ENCODE measurements at regions not wholly inside any gene's neighbourhood (a gene's known extent, or its start where the extent isn't known, plus 50 kb on each side); places are given as distances from the start of the nearest gene placed in this dataset.
"Not testable (repeated sequence)": the region's sequence is repeated elsewhere in the genome, so short reads cannot be mapped to it uniquely, and the experiment has no call there.

DNA sequence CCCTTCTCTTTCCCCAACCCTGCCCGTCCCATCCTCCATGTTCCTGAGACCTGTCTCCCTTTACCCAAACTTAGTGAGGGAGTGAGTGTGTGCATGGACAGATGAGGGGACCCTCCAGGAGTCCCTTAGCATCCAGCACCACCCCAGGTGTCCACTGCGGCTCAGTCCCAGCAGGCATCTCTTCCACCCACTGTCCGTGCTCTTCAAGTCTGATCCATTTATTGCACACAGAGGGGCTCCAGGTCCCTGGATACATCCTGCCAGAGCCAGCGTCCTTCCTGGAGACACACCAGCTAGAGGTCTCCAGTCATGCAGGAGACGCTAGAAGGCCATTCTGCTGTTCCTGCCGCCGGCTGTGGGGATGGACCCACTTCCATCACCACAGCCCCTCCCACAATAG is 239.2 kb downstream of the ADGRD1 start:
- no peak for DNase-seq (ENCODE audit: low read depth)

DNA sequence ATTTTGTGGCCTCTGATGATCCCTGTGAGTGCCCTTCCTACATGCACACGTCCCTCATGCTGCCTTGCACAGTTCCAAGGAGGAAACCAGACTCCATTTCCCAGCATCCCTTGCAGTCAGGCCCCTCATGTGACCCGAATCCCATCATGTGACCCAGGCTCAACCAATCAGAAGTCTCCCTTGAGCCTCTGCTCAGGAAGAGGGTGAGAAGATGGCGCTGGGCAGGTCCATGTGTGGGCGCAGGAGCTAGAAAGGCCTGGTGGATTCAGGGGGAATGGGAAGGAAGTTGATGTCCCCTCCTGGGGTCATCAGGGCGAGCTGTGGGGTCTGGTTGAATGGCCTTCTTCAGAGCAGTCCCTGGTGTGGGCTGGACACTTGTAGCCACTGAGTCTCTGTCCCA is 240.5 kb downstream of the ADGRD1 start:
- no peak for DNase-seq (ENCODE audit: low read depth)

DNA sequence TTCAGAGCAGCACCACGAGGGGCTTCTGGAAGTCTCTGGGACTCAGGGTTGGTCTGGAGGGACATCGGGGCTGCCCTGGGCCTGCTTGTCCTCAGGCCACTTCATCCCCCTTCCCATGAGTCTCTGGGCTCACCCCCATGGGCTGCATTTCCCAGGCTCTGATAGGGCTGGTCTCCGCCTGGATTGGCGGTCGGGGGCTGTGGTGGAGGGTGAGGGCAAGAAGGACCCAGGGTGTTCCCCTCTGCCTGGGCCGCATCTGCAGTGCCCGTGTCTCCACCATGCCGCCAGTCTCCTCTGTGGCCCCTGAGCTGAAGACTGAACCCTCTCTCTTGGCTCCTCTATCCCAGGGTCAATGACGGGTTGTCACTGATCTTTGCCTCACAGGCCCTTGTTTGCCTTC is 242.1 kb downstream of the ADGRD1 start:
- DNase-seq (ENCODE audit: low read depth) = no peak

DNA sequence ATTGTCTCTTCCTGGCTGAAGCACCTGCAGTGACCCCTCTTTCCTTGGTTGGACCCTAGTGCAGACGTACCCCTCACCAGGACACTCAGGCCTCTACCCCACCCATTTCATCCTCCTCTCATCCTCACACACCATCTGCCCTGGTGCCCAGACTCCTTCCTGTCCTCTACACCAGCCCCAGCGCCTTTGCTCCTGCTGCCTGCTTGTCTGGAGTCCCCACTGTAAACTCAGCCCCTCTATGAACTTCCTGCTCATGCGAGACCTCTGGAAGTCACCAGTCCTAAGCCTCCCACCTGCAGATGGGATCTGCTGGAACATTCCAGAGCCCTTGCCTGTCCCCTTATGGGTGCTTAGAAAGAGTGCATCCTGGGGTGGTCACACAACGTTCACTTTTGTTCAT is 242.5 kb downstream of the ADGRD1 start:
- no peak for DNase-seq (ENCODE audit: low read depth)

DNA sequence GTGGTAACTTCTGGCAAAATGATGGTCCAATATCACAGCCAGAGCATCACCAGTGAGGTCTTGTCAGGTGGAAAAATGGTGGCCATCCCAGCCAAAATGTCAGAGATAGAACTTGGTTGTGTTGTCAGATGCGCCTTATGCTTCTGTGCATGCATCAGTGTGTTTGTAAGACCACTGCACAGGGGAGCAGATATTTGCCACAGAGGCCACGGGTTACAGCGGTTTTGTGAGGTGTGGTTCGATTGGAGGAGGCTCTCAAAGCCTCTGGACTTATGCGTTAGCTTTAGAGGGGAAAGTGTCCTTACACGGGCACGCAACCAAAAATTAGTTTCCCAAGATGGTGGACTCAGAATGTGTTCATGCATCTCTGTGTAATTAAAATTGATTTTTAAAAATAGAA is 243.8 kb downstream of the ADGRD1 start:
- DNase-seq (ENCODE audit: low read depth) = no peak

DNA sequence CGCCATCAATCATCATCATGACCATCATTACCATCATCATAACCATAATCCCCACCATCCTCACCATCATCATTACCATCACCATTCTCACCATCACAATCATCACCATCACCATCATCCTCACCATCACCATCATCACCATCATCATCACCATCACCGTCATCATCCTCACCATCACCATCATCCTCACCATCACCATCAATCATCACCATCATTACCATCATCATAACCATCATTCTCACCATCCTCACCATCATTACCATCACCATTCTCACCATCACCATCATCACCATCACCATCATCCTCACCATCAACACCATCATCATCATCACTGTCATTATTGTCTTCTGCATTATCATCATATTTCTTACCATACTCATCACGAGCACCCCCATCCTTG is 245.5 kb downstream of the ADGRD1 start:
- DNase-seq (ENCODE audit: low read depth) = no peak

DNA sequence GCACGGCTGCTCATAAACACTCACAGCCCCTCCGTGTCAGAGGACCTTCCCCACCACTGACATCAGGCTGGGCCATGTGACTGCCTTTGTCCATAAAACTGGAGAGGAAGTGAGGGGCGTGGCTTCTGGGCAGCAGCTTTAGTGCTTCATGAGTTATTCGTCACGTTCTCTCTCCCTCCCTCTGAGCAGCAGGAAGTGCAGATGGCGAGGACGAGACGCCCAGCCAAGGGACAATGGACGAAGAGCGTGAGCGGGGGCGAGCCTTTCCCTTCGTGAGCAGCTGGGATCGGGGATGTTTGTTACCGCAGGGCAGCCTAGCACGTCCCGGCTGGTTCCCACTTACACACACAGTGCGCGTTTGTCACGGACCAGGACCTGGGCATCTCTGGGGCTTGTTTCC is 248.2 kb downstream of the ADGRD1 start:
- DNase-seq (ENCODE audit: low read depth) = not testable (repeated sequence)

DNA sequence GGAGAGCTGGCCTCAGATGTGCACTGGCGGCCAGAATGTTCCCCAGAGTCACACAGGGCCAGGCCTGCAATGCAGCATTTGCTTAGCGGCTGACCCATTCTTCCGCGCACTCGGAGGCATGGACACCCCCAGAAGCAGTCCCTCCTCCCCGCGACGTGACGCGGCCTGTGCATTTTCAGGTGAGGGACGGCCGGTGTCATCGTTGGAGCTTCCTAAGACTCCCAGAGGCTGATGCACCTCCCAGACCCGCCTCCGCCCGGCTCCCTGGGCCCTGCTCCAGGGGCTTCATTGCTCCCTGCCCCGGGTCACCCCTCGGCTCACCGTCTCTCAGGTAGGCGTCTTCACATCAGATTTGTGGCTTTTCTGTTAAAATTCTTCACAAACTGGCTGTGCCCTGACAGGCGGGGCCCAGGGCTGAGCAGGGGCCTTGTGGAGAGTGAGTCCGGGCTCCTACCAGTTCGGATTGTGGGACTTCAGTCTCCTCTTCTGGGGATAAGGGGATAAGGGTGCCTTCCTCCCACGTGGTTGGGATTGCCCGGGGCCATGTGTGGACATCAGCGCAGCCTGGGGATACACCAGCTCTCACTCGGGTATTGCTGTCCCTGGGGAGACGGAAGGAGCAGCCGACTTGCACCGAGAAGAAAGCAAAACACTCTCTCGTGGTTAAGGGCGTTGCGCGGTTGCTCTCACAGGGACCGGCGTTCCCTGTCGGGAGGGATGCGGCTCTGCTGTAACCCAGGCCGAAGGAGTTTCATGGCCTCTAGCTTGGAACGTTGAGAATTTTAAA is 249.1 kb downstream of the ADGRD1 start:
- no peak for DNase-seq (ENCODE audit: low read depth)

DNA sequence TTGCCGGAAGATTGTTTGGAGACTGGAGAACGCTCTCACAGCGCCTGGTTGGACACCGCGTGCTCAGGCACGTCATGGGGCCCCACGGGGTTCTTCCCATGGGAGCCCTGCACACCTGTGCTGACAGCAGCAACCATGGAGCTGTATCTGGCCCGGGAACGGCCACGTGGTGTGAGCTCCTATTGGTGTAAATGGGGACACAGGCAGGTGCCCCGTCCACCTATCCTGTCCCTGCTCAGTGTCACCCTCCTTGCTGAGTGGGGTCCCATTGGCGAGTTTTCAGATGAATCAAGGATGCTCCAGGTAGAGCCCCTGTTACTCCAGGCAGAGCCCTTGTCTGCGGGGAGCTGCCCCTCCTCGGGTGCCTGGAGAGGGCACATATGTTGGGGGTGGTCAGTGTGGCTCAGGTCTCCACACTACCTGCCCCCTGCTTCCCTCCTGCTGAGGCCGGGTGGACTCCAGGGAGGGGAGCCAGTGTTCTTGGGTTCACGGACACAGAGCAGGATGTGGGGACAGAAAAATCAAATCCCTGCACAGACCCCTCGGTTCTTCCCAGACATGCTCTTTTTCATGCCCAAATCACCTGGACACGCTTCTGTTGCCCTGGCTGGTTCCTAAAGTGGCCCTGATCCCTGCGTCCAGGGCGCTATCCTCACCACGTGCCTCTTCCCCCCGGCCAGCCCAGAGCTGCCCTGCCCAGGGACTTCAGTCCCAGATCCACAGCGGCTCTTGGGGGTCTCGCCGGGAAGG is 250.1 kb downstream of the ADGRD1 start:
- DNase-seq (ENCODE audit: low read depth) = no peak

DNA sequence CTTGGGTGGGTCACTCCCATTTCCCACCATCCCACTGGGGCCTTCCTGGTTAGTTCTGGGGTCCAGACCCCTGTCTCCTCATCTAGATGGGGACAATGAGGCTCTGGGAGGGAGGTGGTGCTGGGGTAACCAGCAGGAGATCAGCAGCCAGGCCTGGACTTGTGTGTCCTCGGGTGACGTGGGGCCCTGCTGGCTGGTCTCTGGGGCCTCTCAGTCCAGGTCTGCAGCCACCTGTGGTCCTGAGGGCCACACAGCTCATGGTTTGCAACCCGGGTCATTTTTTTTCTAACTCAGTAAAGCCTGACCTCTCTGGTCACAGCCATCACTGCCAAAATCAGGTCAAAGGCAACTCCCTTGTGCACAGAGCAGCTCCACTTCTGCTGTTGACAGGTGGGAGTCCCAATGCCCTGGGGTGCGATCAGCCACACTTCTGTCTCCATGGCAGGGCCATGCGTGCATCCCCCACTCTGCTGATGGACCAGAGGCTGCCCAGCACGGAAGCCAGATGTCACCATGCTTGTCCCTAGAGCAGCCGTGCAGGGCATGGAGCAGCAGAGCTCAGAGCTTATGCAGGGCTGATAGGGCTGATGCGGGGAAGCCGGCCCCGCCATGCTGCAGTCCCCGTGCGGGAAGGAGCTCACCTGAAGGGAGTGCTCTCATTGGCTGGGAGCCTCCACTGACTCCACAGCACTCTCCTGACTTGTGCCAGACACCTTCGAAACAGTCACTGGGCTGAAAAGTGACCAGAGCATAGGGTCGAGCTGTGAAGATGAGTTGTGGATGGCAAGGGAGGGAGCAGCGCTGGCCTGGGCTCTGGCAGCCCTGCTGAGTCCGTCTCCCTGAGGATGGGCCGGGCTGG is 250.9 kb downstream of the ADGRD1 start:
- DNase-seq (ENCODE audit: low read depth) = no peak

DNA sequence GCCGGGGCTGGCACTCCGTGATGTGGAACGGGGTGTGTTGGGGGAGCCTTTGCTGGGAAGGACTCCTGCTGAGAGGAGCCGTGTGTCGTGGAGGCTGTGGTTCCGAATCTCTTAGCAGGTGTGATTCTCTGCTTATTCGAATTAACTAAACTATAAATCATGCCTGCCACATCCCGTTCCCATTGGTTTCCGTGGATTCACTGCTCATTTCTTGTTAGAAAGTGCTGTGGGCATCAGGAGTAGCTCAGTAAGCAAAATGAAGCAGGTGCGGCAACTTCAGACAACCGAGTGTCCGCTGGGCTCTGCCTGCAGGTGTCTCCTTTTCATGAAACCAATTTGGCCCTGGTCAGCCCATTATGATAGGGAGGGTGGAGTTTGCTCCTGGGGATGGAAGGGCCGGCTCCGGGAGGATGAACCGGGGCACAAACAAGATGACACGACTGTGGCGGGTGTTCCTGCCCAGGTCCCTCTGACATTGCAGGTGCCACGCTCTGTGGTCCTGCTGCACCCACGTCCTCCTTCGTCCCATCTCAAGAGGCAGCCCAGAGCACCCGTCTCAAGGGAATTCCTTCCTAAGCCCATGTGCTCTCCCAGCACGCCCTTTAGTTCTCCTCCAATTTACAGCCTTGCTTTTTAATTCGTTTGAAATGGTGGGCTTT is 251.7 kb downstream of the ADGRD1 start:
- not testable (repeated sequence) for DNase-seq (ENCODE audit: low read depth)

DNA sequence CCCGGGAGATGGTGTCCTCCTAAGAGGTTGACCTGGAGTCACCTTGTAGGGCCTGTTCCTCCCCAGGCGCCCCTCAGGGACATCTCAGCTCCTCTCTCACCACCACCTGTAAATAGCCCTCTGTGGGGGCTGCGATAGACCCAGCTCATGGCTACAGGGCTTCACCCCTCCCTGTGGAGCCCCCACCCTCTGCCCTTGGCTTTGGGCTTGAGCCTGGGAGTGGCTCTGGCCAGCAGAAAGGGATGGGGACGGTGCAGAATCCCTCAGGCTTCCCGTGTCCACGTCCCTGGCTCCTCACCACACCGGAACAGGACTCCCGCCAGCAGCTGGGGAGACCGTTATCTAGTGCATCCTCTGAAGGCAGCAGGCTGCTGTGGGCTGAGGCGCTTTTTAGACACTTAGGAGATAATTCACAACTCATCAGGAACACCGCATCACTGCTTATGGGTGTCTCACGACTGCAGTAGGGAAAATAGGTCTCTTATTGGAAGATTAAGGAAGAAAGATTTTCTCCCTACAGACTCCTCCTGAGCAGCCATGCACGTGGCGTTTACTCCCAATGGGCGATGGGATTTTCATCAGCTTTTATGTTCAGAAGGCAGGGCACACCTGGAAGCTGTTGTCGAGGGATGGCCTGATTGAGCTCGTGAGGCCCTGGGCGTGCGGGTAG is 253.1 kb downstream of the ADGRD1 start:
- DNase-seq (ENCODE audit: low read depth) = not testable (repeated sequence)

DNA sequence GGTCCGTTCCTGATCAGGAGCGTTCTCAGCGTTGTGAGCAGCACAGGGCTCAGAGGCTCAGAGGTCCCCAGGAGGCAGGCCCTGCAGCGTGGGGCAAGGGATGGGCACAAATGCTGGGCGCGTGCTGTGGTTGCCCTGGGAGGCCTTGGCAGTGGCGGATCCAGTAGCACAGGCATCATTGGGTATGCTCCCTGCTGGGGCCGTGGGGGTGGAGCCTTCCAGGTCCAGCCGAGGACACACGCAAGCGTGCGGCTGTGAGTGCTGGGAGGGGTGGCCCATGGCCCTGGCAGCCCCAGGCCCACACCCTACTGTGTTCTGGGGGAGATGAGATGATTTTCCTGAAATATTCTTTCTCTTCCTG is 253.6 kb downstream of the ADGRD1 start:
- not testable (repeated sequence) for DNase-seq (ENCODE audit: low read depth)

DNA sequence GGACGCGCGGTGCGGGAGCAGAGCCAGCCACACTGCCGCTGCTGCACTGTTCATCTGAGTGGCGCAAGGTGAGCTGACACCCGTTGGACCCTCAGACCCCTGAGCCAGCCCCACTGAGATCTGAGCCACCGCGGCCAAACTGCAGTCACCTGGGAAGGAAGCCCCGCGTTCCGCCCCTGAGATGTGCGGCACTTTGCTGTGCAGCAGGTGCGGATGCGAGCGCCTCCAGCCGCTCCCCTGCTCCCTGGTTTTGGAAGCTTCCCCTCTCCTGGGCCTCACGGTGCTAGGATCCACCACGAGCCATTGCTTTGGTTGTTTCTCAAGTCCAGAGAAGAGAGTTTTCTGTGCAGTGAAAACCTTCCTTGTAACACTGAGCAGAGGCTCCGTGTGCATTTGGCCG is 254.1 kb downstream of the ADGRD1 start:
- not testable (repeated sequence) for DNase-seq (ENCODE audit: low read depth)

DNA sequence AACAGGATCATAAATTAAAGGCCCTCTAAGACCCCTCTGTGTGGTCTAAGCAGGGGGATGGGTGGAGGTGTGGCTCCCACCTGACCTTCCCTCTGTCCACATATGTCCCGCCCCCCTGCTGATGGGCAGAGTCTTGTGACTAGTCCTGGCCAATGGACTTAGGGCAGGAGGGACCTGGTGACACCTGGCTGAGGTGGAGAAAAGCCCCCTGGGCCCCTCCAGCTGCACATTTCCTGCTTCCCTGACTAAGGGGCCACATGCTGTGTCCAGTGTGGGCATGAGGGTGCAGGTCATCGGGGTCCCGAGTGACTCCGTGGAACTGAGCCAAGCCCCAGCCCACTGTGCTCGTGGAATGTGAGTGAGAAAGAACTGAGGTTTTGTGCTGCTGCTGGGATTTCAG is 254.7 kb downstream of the ADGRD1 start:
- no peak for DNase-seq (ENCODE audit: low read depth)

DNA sequence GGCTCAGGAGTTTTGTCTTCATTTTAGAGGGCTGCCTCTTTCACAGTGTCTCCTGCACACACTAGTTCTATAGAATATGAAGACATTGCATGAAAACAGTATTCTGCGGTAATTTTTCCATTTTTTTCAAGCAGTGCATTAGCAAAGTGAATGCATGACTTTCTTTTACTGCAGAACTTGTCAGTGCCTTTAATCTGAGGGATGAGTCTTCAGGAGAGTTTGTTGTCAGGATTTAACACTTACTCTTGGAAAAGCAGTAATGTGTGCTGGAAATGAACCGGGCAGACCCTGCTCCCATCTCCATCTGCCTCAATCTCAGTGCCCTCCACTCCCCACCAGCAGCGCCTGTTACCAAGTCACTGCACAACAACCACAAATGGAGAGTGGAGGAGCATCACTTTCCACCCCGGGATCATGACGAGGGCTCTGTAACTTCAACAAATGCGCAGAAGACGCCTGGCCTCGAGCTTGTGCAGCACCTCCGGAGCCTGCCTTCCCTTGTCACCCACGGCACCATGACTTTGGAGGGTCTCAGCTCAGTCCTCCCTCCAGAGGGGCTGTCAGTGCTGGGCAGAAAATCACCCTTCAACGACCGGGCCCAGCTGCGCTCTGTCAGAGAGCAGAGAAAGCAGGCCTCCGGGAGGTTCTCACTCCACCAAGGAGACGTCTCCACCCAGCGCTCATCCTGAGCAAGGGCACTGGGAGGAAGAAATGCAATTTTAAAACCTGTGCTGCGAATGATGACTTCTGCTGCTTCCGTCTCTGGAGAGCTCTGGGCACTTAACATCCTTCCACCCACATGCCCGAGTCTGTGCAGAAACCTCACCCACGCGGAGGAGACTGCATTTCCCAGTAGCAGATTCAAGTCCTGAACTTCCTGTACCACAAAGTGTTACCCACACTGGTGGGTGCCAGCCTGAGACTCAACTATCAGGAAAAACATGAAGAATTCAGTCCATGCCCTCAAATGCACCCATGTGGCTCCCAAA is 255.7 kb downstream of the ADGRD1 start:
- DNase-seq (ENCODE audit: low read depth) = no peak

DNA sequence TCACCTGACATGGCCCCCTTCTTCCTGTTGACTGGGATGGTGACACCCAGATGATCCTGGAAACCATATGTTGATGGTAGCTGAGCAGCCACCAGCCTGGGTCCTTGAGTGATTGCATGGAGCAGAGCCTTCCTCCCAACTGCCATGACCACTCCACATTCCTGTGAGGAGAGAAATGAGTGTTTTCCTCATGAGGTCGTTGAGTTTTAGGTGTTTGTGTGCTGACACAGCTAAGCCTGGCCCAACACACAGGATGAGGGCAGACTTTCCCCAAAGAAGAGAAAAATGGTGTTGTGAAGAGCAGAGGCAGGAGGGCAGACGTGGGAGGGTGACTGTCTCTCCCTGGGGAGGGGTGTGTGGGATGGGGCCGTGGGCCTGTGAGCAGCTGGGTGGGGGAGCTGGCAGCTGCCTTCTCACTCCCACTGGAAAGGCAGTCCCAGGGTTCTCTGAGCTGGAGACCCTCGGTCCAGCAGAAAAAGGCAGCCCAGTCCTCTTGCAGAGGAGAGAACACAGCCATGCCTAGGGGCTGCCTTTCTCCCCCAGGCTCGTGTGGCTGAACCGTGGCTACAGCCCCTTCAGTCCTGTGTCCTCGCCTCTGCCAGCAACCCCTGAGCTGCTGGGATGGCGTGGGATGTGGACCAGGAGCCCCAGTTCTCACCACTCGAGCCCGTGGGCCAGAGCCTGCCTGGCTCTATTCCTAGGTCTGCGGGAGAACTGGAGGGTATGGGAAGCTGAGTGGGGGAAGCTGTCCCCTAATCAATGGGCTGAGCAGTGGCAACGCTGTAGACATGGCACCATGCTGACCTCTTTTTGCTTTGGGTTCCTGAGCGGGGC is 257.0 kb downstream of the ADGRD1 start:
- DNase-seq (ENCODE audit: low read depth) = no peak

DNA sequence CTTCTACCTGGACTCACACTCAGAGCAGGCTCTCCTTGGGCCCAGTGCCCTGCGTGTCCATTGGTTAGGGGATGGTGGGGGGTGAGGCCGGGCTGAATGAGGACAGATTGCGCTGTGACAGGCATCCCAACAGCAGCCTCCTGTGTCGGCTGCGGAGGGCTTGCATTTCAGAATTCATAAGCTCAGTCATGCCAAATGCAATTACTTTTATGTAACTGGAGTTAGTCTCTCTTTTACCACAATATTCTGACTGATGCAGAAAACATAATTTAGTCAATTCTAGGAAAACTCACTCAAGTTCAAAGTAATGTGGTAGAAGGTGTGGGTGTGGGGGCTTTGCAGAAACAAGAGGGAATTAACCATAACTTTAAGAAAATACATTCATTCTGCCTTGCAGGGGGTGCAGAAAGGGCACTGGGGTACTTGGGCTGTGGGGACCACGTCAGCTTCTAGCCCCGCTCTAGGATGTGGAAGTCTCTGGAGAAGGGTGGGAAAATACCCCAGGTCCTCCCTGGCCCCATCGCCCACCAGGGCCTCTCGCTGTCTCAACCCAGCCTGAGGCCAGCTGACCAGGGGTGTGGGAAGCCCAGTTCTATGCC is 257.7 kb downstream of the ADGRD1 start:
- DNase-seq (ENCODE audit: low read depth) = no peak

DNA sequence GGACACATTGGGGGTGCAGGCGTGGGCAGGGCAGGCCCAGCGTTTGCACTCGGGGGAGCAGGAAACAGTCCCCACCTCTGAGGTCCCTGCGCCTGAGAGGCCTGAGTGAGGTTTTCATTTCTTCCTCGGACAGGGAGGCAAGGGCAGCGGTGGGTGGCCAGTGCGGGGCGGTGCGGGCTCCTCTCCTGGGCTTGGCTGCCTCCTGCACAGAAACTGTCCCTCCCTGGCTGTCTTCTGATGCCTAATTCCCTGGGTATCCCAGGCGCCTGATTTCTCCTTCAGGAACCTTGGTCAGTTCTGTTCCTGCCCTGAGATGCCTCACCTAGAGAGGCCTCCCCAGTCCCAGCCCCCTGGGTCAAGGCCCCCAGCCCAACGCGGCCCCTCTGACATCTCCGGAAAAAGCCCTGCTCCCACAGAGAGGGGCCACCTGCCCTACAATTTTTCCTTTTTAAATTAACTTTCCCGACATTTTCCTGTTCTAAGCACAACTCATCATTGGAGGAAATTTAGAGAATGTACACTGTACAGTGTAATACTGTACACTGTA is 260.3 kb downstream of the ADGRD1 start:
- DNase-seq (ENCODE audit: low read depth) = no peak

All from iris pigment epithelial cell (primary cell).